Fibroblast of villous mesenchyme (primary cell): ENCODE measurements at regions not wholly inside any gene's neighbourhood (a gene's known extent, or its start where the extent isn't known, plus 50 kb on each side); places are given as distances from the start of the nearest gene placed in this dataset.

ENCODE experiments used
- DNase-seq: peaks from one replicate; pipeline ENCODE4 v3.0.0-alpha.2; 2010; ENCODE audit warnings: low read depth
- H3K4me3 ChIP-seq: 2 replicates; pipeline ENCODE4 v1.5.1; 2011; ENCODE audit warnings: low read depth, mild to moderate bottlenecking, low read length
- TF ChIP-seq, protein P1 (sequence below): IDR thresholded peaks from 2 replicates; pipeline ENCODE4 v1.5.1; 2012; ENCODE audit warnings: low read depth, mild to moderate bottlenecking, low read length; ENCODE audit not compliant: insufficient read depth

DNA sequence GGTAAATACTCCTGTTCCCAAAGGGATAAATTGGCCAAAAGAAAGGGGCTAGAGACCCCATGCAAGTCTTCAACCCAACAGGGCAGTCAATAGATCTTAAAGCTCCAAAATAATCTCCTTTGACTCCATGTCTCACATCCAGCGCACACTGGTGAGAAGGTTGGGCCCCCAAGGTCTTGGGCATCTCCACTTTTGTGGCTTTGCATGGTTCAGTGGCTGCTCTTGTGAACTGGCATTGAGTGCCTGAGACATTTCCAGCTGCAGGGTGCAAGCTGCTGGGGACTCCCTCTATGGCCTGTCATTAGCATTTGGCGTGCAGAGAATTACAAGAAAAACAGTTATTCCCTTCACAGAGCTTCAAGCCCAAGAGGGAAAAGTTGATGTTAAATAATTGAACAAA, 224.7 kb downstream of the MTRR start:
- no peak for DNase-seq
- TF ChIP-seq, protein P1, sequence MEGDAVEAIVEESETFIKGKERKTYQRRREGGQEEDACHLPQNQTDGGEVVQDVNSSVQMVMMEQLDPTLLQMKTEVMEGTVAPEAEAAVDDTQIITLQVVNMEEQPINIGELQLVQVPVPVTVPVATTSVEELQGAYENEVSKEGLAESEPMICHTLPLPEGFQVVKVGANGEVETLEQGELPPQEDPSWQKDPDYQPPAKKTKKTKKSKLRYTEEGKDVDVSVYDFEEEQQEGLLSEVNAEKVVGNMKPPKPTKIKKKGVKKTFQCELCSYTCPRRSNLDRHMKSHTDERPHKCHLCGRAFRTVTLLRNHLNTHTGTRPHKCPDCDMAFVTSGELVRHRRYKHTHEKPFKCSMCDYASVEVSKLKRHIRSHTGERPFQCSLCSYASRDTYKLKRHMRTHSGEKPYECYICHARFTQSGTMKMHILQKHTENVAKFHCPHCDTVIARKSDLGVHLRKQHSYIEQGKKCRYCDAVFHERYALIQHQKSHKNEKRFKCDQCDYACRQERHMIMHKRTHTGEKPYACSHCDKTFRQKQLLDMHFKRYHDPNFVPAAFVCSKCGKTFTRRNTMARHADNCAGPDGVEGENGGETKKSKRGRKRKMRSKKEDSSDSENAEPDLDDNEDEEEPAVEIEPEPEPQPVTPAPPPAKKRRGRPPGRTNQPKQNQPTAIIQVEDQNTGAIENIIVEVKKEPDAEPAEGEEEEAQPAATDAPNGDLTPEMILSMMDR = no peak
- H3K4me3 ChIP-seq = no peak overlapping the region

DNA sequence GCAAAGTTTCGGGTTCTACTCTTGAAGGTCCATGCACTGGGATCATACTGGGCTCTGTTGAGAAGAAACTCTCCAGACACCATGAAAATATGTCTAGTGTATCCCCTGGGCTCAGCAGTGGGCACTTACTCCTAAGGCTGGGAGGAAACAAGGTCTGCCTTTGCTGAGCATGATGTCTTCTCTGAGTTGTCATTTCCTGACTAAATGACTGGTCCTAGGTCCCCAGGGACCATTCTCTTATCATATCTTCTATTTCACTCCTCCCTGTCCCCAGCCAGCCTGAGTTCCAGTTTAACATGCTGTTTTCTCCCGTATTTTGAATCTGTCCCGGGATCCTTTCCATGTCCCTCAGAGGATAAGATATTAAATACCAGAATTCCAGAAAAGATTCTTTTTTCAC, 225.4 kb downstream of the MTRR start:
- no peak for DNase-seq
- TF ChIP-seq, protein P1 = no peak
- no peak overlapping the region for H3K4me3 ChIP-seq

DNA sequence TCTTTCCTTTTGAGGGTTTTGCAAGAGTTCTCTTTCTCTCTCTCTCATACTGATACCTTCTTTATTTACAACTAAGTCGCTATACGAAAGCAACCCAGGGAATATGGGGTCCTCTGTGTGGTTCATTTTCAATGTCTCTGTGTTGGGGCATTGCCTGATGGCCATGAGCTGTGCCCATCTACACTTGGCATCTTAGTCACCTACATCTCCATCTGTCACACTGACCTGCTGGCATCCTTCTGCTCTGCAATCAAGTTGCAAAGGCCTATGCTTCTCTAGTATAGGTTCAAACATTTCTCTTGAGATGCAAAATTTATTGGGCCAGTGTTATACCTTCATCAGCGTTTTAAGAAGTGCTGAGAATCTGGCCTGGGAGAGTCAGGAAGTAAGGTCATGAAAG, 228.2 kb downstream of the MTRR start:
- TF ChIP-seq, protein P1 = no peak
- no peak overlapping the region for H3K4me3 ChIP-seq

DNA sequence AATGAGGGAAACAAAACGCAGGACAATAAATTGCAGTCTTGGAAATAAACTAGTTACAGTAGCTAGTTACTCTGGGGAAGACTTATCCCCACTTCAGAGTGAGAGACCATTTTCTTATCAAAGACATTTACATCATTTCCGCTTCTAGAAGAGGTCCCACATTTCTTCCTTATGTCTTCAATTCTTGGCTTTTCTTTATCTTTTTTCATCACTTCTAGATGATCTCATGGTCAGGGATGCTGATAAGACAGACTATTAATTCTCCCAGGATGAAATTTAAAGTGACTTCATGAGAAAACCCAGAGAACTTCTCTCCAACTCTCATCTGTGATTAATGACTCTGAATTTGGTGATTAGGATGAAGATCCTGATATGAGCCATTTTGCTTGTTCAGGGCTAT, 229.1 kb downstream of the MTRR start:
- TF ChIP-seq, protein P1 = no peak
- no peak for DNase-seq
- H3K4me3 ChIP-seq = no peak overlapping the region

More for the DNA sequence above, 228.2 kb downstream of the MTRR start:
- DNase-seq = no peak

DNA sequence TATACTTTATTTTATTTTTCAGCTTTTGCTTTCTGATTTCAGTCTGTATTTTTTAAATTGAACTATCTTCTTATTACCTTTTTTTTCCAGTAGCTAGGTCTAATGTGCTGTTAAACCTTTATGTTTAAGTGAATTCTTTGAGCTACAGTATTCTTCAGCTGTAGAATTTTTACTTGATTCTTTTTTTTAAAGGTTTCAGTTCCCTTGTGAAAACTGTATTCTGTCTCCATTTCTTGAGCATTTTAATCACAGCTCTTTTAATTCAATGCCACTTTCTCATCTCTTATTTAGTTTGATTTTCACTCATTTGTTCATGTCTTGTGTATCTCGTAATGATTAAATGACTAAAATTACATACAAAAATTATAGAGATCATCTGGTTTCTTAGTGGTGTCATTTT, 233.8 kb downstream of the MTRR start:
- TF ChIP-seq, protein P1 = no peak
- DNase-seq = no peak

DNA sequence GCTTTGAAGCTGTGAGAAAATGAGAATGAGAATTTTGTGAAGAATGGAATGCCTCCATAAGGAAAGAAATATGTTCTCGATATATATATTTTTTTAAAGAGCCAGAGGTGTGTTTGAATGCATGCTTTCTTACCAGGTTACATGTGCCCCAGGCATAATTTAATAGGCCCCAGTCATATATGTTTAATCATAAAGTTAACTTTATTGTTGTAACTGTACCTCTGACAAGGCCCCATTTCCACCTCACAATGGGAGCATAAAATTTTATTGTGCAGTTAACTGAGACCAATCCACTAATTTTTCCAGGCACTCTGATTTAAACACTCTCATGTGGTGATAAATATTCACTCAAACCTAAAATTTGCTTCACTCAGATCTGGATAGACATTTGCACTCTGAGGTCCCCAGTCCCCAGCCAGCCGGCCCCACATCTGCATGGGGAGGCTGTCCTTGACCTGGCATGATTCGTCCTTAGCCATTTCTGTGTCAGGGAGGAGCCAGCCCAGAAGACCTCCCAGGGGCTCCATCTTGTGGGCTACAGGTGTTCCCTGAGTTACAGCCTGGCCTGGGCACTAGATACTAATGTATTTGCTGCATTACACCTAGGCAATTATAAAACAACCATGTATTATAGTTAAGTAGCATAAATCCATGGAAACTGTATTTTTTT, 245.8 kb downstream of the MTRR start:
- H3K4me3 ChIP-seq = no peak overlapping the region
- TF ChIP-seq, protein P1 = no peak
- no peak for DNase-seq

More for the DNA sequence above, 233.8 kb downstream of the MTRR start:
- H3K4me3 ChIP-seq = no peak overlapping the region

DNA sequence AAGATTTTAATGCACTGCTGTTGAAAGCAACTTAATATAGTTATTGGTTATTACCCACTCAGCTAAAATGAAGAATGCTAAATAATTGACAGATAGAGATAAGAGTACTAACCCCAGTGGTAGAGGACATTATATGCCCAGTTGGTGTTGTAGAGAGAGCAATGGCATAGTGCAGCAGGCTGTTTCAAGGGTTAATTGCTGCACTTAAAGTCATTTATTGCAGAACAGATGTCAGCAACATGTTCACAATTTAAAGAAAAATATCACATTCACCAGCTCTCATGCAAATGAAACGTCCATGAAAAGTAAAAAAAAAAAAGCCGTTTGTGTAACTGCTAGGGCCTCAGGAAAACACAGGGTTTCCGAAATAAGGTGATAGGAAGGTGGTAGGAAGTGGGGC, 254.6 kb downstream of the MTRR start:
- no peak for DNase-seq
- TF ChIP-seq, protein P1 = no peak
- no peak overlapping the region for H3K4me3 ChIP-seq
